ENCODE measurements at regions not wholly inside any gene's neighbourhood (a gene's known extent, or its start where the extent isn't known, plus 50 kb on each side); places are given as distances from the start of the nearest gene placed in this dataset.

GRCh38 chr5:89128906-89129625 is 246.1 kb upstream of the MEF2C start:
- DNase-seq (ENCODE audit: low spot score in 2 of 2) = no peak
- intact Hi-C loops (cut with DNase I; ENCODE audit: low total_unique reads) = no loop called here
- TF ChIP-seq CTCF (IDR thresholded peaks at IDR 0.05) = no peak
- no peak for TF ChIP-seq POLR2A (IDR thresholded peaks at IDR 0.05)
- no peak overlapping the region for H3K4me3 ChIP-seq (ENCODE audit: low read depth, poor library complexity, severe bottlenecking)
- 83 to 95% methylated on average over 2 of the region's 2 CpGs for WGBS, 2 donors

- H3K4me3 ChIP-seq (ENCODE audit: low read depth, poor library complexity, severe bottlenecking) = no peak overlapping the region
- TF ChIP-seq POLR2A (IDR thresholded peaks at IDR 0.05) (no peak), CTCF (IDR thresholded peaks at IDR 0.05) (no peak)
- 67 to 86% methylated on average over 2 of the region's 2 CpGs for WGBS, 2 donors
- DNase-seq (ENCODE audit: low spot score in 2 of 2) = no peak
- intact Hi-C loops (cut with DNase I; ENCODE audit: low total_unique reads) = no loop called here
Measured at GRCh38 chr5:89128092-89128491, 245.1 kb upstream of the MEF2C start.

GRCh38 chr5:89127191-89127590 is 244.2 kb upstream of the MEF2C start:
- H3K4me3 ChIP-seq (ENCODE audit: low read depth, poor library complexity, severe bottlenecking) = no peak overlapping the region
- TF ChIP-seq CTCF (IDR thresholded peaks at IDR 0.05) = no peak
- TF ChIP-seq POLR2A (IDR thresholded peaks at IDR 0.05) = no peak
- 83 to 86% methylated on average over 3 of the region's 3 CpGs for WGBS, 2 donors
- no peak for DNase-seq (ENCODE audit: low spot score in 2 of 2)
- intact Hi-C loops (cut with DNase I; ENCODE audit: low total_unique reads) = no loop called here

GRCh38 chr5:89125372-89125771 is 242.4 kb upstream of the MEF2C start:
- intact Hi-C loops (cut with DNase I; ENCODE audit: low total_unique reads) = no loop called here
- no peak for DNase-seq (ENCODE audit: low spot score in 2 of 2)
- no peak for TF ChIP-seq CTCF (IDR thresholded peaks at IDR 0.05)
- no peak for TF ChIP-seq POLR2A (IDR thresholded peaks at IDR 0.05)
- no peak overlapping the region for H3K4me3 ChIP-seq (ENCODE audit: low read depth, poor library complexity, severe bottlenecking)
- WGBS, 2 donors = 93 to 100% methylated on average over 2 of the region's 2 CpGs

- intact Hi-C loops (cut with DNase I; ENCODE audit: low total_unique reads) = no loop called here
- no peak for DNase-seq (ENCODE audit: low spot score in 2 of 2)
- no peak for TF ChIP-seq CTCF (IDR thresholded peaks at IDR 0.05)
- no peak for TF ChIP-seq POLR2A (IDR thresholded peaks at IDR 0.05)
- no peak overlapping the region for H3K4me3 ChIP-seq (ENCODE audit: low read depth, poor library complexity, severe bottlenecking)
- WGBS, 2 donors = 84 to 86% methylated on average over 2 of the region's 2 CpGs
Measured at GRCh38 chr5:89123581-89123980, 240.6 kb upstream of the MEF2C start.

- H3K4me3 ChIP-seq (ENCODE audit: low read depth, poor library complexity, severe bottlenecking) = no peak overlapping the region
- peak in 1 of 2 donors; percentile 26 for DNase-seq (ENCODE audit: low spot score in 2 of 2)
- intact Hi-C loops (cut with DNase I; ENCODE audit: low total_unique reads) = no loop called here
- no peak for TF ChIP-seq POLR2A (IDR thresholded peaks at IDR 0.05)
- TF ChIP-seq CTCF (IDR thresholded peaks at IDR 0.05) = no peak
- 84 to 92% methylated on average over 3 of the region's 3 CpGs for WGBS, 2 donors
Measured at GRCh38 chr5:89120719-89121118, 237.7 kb upstream of the MEF2C start.
